Gastrocnemius medialis (tissue), 4 donors: ENCODE measurements at regions not wholly inside any gene's neighbourhood (a gene's known extent, or its start where the extent isn't known, plus 50 kb on each side); places are given as distances from the start of the nearest gene placed in this dataset.

Source experiments
- ATAC-seq, 2 donors: fragments of 150-250 bp; one replicate each; pipeline ENCODE4 v1.9.1; 2016
- DNase-seq, 2 donors: peaks; one replicate each; pipeline ENCODE4 v3.0.0-alpha.2; 2019
- H3K27ac ChIP-seq, 4 donors: fragments of 200-600 bp; sonication (generic); 1 replicate in 1 of 4; 2 replicates in 3 of 4; pipeline ENCODE4 v1.5.1; 2016 to 2018; ENCODE audit warnings: mild to moderate bottlenecking in 2 of 4, moderate library complexity in 1 of 4
- H3K27me3 ChIP-seq, 3 donors: fragments of 200-600 bp; sonication (generic) in 2 of 3; 1 replicate in 1 of 3; 2 replicates in 2 of 3; pipeline versions ENCODE4 v1.5.1 to v1.6.0; 2016 to 2019; ENCODE audit warnings: mild to moderate bottlenecking in 1 of 3, moderate library complexity in 1 of 3
- H3K36me3 ChIP-seq, 2 donors: fragments of 200-600 bp; sonication (generic) in 1 of 2; one replicate each; pipeline ENCODE4 v1.5.1; 2017 to 2018
- H3K4me1 ChIP-seq, 2 donors: fragments of 200-600 bp; sonication (generic) in 1 of 2; one replicate each; pipeline ENCODE4 v1.5.1; 2016 to 2017; ENCODE audit warnings: mild to moderate bottlenecking in 2 of 2
- H3K4me3 ChIP-seq, 4 donors: fragments of 200-600 bp; sonication (generic) in 3 of 4; 1 replicate in 1 of 4; 2 replicates in 3 of 4; pipeline ENCODE4 v1.5.1; 2016 to 2019; ENCODE audit warnings: mild to moderate bottlenecking in 2 of 4
- H3K9me3 ChIP-seq, 3 donors: fragments of 200-600 bp; sonication (generic) in 2 of 3; 1 replicate in 1 of 3; 2 replicates in 2 of 3; pipeline ENCODE4 v1.5.1; 2016 to 2019
- CTCF ChIP-seq, 5 experiments: fragments of 450-650 bp in 3 of 5; fragments of 200-600 bp in 2 of 5; sonication (generic) in 2 of 5; IDR thresholded peaks in 4 of 5; conservative IDR thresholded peaks in 1 of 5; 1 replicate in 4 of 5; 2 replicates in 1 of 5; pipeline ENCODE4 v1.5.1; 2016 to 2019; ENCODE audit warnings: antibody characterized with exemption in 5 of 5, mild to moderate bottlenecking in 3 of 5, moderate library complexity in 3 of 5
- POLR2A ChIP-seq, 2 donors: fragments of 450-650 bp; IDR thresholded peaks; one replicate each; pipeline ENCODE4 v1.6.1; 2017; ENCODE audit warnings: antibody characterized with exemption in 2 of 2, mild to moderate bottlenecking in 2 of 2, moderate library complexity in 2 of 2
- in situ Hi-C, 4 donors: fragments of 200-750 bp; cut with MboI; loops; one replicate each; pipeline versions ENCODE4 v1.15.0 to v1.8.0; 2017; ENCODE audit warnings: low sequenced_read_pairs in 4 of 4
- intact Hi-C: fragments of 100-400 bp; cut with DNase I; formaldehyde crosslinking; loops from one replicate; pipeline ENCODE4 v1.15.1; 2023; ENCODE audit warnings: low total_unique reads

- in situ Hi-C loops: loop anchor here in 3 of 4 donors (25.0 kb wide), 1 partner anchor 540 kb away; no protein-coding TSS in a partner anchor
- no peak overlapping the region for H3K4me3 ChIP-seq
- DNase-seq (no peak), ATAC-seq (no peak)
- H3K27ac ChIP-seq: no peak overlapping the region
- intact Hi-C loops: no loop called here
- no peaks in the 10 kb centered on the region for H3K9me3 ChIP-seq
- H3K27me3 ChIP-seq: no peaks in the 10 kb centered on the region
- H3K36me3 ChIP-seq: no peaks in the 10 kb centered on the region
- no peaks in the 10 kb centered on the region for H3K4me1 ChIP-seq
- TF ChIP-seq POLR2A (IDR thresholded peaks at IDR 0.05) (no peak), CTCF (IDR thresholded peaks at IDR 0.05 in 4 of 5, conservative IDR thresholded peaks at IDR 0.05 in 1 of 5) (no peak)
Observed at GRCh38 chr3:153577059-153577736, 415.2 kb downstream of the RAP2B start.

GRCh38 chr3:153578046-153578445, 416.0 kb downstream of the RAP2B start:
- in situ Hi-C loops: loop anchor here in 3 of 4 donors (25.0 kb wide), 1 partner anchor 541 kb away; no protein-coding TSS in a partner anchor
- no peaks in the 10 kb centered on the region for H3K4me1 ChIP-seq

GRCh38 chr3:153590051-153590450, 428.0 kb downstream of the RAP2B start:
- no peaks in the 10 kb centered on the region for H3K9me3 ChIP-seq
- H3K36me3 ChIP-seq: no peaks in the 10 kb centered on the region
- DNase-seq: no peak
- no peak for ATAC-seq
- no peak overlapping the region for H3K4me3 ChIP-seq
- intact Hi-C loops (no loop called here), in situ Hi-C loops (loop anchor here in 3 of 4 donors (25.0 kb wide), 1 partner anchor 553 kb away; no protein-coding TSS in a partner anchor)
- TF ChIP-seq POLR2A (IDR thresholded peaks at IDR 0.05): no peak
- no peak for TF ChIP-seq CTCF (IDR thresholded peaks at IDR 0.05 in 4 of 5, conservative IDR thresholded peaks at IDR 0.05 in 1 of 5)
- H3K4me1 ChIP-seq: no peaks in the 10 kb centered on the region
- no peaks in the 10 kb centered on the region for H3K27me3 ChIP-seq
- no peak overlapping the region for H3K27ac ChIP-seq

More at GRCh38 chr3:153578046-153578445, 416.0 kb downstream of the RAP2B start:
- no peak overlapping the region for H3K27ac ChIP-seq
- TF ChIP-seq CTCF (IDR thresholded peaks at IDR 0.05 in 4 of 5, conservative IDR thresholded peaks at IDR 0.05 in 1 of 5) (no peak), POLR2A (IDR thresholded peaks at IDR 0.05) (no peak)
- DNase-seq: no peak
- H3K27me3 ChIP-seq: no peaks in the 10 kb centered on the region
- H3K9me3 ChIP-seq: no peaks in the 10 kb centered on the region
- no peaks in the 10 kb centered on the region for H3K36me3 ChIP-seq
- intact Hi-C loops: no loop called here
- no peak overlapping the region for H3K4me3 ChIP-seq
- no peak for ATAC-seq

- no peaks in the 10 kb centered on the region for H3K36me3 ChIP-seq
- intact Hi-C loops (no loop called here), in situ Hi-C loops (loop anchor here in 3 of 4 donors (25.0 kb wide), 1 partner anchor 554 kb away; no protein-coding TSS in a partner anchor)
- no peaks in the 10 kb centered on the region for H3K9me3 ChIP-seq
- no peak overlapping the region for H3K4me3 ChIP-seq
- no peak overlapping the region for H3K27ac ChIP-seq
- no peak for TF ChIP-seq POLR2A (IDR thresholded peaks at IDR 0.05)
- TF ChIP-seq CTCF (IDR thresholded peaks at IDR 0.05 in 4 of 5, conservative IDR thresholded peaks at IDR 0.05 in 1 of 5): no peak
- no peak for DNase-seq
- H3K4me1 ChIP-seq: no peaks in the 10 kb centered on the region
- H3K27me3 ChIP-seq: no peaks in the 10 kb centered on the region
- ATAC-seq: no peak
Observed at GRCh38 chr3:153591561-153592245, 429.7 kb downstream of the RAP2B start.
